ENCODE measurements at regions not wholly inside any gene's neighbourhood (a gene's known extent, or its start where the extent isn't known, plus 50 kb on each side); places are given as distances from the start of the nearest gene placed in this dataset.
"Not testable (repeated sequence)": the region's sequence is repeated elsewhere in the genome, so short reads cannot be mapped to it uniquely, and the experiment has no call there.

DNA sequence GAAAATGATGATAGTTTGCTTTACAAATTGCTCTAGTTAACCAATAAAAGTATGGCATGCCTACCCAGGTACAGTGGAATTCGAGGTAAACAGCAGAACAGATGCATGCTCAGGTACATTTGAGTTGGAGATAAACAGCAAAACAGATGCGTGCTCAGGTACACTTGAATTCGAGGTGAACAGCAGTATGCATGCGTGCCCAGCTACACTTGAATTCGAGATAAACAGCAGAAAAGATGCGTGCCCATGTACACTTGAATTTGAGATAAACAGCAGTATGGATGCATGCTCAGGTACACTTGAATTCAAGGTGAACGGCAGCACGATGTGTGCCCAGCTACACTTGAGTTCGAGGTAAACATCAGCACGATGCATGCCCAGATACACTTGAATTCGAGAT, 155.2 kb upstream of the TPTE start:
- not testable (repeated sequence) for DNase-seq (ENCODE audit: low read depth)

GRCh38 chr21:10367586-10367985, 153.8 kb upstream of the TPTE start:
- not testable (repeated sequence) for DNase-seq (ENCODE audit: low read depth)

DNA sequence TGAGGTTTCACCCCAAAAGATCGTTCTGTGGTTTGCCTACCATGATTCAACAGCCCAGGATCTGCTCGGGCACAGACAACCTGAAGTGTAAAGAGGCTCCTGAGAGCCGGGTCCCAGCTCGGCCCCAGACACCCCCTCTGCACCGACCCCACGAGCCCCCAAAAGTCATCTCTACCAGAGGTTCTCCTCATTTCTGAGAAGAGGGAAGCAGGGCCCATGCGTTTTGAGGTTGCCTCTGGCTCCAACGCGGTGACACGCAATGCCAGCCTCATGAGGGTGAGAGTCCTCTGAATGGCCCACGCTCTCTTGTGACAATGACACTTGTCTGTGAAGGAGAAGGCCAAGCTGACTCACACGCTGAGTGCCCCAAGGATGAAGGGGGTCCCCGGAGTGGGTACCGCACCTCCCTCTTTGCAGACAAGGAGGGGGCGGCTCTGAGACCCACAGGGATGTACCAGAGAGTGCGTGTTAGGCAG, 153.0 kb upstream of the TPTE start:
- not testable (repeated sequence) for DNase-seq (ENCODE audit: low read depth)

GRCh38 chr21:10369289-10369688, 152.1 kb upstream of the TPTE start:
- not testable (repeated sequence) for DNase-seq (ENCODE audit: low read depth)

DNA sequence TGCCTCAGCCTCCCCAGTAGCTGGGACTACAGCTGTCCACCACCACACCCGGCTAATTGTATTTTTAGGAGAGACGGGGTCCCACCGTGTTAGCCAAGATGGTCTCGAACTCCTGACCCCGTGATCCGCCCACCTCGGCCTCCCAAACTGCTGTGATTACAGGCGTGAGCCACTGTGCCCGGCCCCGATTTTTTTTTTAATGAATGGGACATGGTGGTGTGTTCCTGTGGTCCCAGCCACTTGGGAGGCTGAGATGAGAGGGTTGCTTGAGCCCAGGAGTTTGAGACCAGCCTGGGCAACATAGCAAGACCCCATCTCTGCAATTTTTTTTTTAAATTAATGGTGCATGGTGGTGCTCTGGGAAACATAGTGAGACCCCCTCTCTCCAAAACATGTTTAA, 143.6 kb upstream of the TPTE start:
- DNase-seq (ENCODE audit: low read depth): not testable (repeated sequence)

- not testable (repeated sequence) for DNase-seq (ENCODE audit: low read depth)
Observed at GRCh38 chr21:10379816-10380215, 141.6 kb upstream of the TPTE start.

GRCh38 chr21:10381687-10382060, 139.7 kb upstream of the TPTE start:
- not testable (repeated sequence) for DNase-seq (ENCODE audit: low read depth)

GRCh38 chr21:10382135-10382534, 139.2 kb upstream of the TPTE start:
- not testable (repeated sequence) for DNase-seq (ENCODE audit: low read depth)

DNA sequence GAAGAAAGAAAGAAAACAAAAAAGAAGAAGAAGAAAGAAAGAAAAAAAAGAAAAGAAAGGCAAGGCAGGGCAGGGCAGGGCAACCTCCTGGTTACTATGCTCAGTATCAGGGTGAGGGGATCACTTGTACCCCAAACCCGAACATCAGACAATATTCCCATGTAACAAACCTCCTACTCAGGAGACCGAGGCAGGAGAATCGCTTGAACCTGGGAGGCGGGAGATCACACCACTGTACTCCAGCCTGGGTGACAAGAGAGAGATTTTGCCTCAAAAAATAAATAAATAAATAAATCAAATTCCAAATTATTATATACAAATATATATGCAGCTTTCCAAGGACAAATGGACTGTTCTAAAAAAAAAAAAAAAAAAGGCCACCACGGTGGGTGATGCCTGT, 138.8 kb upstream of the TPTE start:
- not testable (repeated sequence) for DNase-seq (ENCODE audit: low read depth)

GRCh38 chr21:10383571-10383970, 137.8 kb upstream of the TPTE start:
- not testable (repeated sequence) for DNase-seq (ENCODE audit: low read depth)

DNA sequence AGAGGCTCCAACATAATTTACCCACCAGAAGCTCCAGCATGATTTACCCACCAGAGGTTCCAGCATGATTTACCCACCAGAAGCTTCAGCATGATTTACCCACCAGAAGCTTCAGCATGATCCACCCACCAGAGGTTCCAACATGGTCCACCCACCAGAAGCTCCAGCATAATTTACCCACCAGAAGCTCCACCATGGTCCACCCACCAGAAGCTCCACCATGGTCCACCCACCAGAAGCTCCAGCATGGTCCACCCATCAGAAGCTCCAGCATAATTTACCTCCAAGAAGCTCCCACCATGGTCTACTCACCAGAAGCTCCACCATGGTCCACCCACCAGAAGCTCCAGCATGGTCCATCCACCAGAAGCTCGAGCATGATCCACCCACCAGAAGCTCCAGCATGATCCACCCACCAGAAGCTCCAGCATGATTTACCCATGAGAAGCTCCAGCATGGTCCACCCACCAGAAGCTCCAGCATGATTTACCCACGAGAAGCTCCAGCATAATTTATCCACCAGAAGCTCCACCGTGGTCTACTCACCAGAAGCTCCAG, 137.0 kb upstream of the TPTE start:
- not testable (repeated sequence) for DNase-seq (ENCODE audit: low read depth)

DNA sequence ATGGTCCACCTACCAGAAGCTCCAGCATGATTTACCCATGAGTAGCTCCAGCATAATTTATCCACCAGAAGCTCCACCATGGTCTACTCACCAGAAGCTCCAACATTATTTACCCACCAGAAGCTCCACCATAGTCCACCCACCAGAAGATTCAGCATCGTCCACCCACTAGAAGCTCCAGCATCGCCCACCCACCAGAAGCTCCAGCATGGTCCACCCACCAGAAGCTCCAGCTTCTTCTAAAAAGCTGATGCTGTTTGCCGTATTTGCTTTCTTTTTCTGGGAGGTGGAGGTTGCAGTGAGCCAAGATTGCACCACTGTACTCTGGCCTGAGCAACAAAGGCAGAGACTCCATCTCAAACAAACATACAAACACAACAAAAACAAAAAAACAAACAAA, 136.2 kb upstream of the TPTE start:
- not testable (repeated sequence) for DNase-seq (ENCODE audit: low read depth)

DNA sequence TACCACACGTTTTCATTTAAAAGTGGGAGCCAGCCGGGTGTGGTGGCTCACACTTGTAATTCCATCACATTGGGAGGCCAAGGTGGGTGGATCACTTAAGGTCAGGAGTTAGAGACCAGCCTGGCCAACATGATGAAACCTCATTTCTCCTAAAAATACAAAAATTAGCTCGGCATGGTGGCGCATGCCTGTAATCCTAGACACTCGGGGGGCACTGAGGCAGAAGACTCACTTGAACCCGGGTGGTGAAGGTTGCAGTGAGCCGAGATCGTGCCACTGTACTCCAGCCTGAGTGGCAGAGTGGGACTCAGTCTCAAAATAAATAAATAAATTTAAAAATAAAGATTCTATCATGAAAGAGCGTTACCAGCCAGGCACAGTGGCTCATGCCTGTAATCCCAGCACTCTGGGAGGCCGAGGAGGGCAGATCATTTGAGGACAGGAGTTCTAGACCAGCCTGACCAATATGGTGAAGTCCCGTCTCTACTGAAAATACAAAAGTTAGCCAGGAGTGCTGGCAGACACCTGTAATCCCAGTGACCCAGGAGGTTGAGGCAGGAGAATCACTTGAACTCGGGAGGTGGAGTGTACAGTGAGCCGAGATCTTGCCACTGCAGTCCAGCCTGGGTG, 135.4 kb upstream of the TPTE start:
- DNase-seq (ENCODE audit: low read depth): not testable (repeated sequence)

DNA sequence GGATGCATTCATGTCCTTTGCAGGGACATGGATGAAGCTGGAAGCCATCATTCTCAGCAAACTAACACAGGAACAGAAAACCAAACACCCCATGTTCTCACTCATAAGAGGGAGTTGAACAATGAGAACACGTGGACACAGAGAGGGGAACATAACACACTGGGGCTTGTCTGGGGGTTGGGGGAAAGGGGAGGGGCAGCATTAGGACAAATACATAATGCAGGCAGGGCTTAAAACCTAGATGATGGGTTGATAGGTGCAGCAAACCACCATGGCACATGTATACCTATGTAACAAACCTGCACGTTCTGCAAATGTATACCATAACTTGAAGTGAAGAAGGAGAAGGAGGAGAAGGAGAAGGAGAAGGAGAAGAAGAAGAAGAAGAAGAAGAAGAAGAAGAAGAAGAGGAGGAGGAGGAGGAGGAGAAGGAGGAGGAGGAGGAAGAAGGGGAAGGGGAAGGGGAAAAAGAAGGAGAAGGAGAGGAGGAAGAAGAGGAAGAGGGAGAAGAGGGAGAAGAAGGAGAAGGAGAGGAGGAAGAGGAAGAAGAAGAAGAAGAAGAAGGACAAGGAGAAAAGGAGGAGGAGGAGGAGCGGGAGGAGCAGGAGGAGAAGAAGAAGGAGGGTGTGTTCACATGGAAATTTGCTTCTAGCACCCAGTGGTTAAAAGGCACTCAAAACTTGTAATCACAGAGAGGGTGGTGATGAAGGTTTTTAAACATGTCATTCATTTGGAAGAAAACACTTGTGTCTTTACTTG, 133.5 kb upstream of the TPTE start:
- not testable (repeated sequence) for DNase-seq (ENCODE audit: low read depth)

DNA sequence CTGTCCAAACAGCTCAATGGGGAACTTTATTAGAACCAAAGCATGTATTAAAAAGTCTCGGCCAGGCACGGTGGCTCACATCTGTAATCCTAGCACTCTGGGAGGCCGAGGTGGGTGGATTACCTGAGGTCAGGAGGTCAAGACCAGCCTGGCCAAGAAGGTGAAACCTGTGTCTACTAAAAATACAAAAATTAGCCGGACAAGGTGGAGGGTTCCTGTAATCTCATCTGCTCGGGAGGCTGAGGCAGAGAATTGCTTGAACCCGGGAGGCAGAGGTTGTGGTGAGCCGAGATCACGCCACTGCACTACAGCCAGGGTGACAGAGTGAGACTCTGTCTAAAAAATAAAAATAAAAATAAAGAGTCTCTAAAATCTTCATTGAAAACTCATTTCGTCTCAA, 132.8 kb upstream of the TPTE start:
- DNase-seq (ENCODE audit: low read depth): not testable (repeated sequence)

DNA sequence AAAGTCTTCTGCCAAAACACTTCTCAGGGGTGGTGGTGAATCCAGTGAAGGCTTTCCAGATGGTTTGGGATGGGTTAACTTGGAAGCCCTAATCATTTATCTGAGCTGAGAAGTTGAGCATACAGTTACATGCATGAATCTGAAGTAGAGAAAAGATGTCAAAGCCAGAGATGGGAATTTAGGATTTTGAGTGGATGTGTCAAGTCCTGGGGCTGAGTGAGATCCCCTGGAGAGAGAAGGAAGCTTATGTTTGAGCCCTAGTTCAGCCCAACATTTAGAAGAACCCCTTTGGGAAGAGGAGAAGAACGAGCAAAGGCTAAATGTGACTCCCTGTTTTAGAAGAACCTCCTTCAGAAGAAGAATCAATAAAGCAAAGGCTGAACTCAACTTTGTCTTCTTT, 129.1 kb upstream of the TPTE start:
- DNase-seq (ENCODE audit: low read depth): not testable (repeated sequence)

- DNase-seq (ENCODE audit: low read depth): not testable (repeated sequence)
Observed at GRCh38 chr21:10395963-10396362, 125.4 kb upstream of the TPTE start.

- DNase-seq (ENCODE audit: low read depth): not testable (repeated sequence)
Observed at GRCh38 chr21:10397495-10397915, 123.9 kb upstream of the TPTE start.

DNA sequence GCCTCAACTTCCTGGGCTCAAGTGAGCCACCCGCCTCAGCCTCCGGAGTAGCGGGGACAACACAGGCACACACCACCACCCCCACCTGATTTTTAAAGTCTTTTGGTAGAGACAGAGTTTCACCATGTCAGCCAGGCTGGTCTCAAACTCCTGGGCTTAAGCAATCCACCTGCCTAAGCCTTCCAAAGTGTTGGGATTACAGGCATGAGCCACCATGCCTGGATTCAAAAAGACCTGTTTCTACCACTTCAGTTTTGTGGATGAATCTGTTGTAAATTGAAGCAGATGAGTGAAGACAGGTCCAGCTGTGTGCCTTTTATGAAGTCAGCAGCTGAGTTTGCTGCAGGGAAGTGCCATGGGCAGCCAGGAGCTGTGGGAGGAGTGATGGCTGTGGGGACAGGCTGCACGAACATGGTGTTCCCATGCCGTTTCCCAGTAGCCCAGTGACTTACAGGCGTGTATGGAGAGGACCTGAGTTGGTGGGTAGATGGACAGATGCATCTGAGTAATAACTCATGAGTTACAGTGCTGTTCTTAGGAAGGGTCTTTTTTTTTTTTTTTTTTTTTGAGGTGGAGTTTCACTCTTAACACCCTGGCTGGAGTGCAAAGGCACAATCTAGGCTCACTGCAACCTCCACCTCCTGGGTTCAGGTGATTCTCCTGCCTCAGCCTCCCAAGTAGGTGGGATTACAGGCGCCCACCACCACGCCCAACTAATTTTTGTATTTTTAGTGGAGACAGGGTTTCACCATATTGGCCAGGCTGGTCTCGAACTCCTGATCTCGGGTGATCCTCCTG, 122.5 kb upstream of the TPTE start:
- DNase-seq (ENCODE audit: low read depth): not testable (repeated sequence)

DNA sequence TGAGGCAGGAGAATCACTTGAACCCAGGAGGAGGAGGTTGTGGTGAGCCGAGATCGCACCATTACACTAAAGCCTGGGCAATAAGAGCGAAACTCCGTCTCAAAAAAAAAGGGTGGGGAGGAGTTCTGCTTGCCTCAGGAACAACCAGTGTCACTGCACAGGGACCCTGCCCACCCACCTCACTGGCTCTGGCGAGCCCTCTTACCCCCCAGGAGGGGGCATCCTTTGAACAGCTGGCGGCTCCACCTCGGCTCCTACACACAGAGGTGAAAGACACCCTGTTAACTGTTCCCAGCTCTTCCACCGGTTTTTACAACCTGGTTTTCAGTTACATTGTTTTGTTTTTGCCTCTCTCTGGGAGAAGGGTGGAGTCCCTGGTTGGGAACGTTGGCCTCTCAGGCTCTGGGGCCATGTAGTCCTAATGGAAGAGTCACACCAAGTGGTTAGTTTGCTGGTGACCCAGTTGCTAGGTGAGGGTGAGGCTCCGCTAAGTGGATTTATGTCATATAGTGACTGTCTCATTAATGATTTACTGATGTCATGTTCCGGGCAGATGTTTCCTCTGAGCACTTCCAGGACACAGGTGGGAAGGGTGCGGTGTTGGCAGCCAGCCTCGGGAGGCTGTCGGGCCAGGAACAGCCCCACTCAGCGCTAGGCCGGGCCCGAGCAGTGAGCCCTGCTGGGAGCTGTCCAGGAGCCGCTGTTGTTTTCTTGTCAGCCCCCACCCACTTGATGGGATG, 120.6 kb upstream of the TPTE start:
- DNase-seq (ENCODE audit: low read depth): not testable (repeated sequence)

DNA sequence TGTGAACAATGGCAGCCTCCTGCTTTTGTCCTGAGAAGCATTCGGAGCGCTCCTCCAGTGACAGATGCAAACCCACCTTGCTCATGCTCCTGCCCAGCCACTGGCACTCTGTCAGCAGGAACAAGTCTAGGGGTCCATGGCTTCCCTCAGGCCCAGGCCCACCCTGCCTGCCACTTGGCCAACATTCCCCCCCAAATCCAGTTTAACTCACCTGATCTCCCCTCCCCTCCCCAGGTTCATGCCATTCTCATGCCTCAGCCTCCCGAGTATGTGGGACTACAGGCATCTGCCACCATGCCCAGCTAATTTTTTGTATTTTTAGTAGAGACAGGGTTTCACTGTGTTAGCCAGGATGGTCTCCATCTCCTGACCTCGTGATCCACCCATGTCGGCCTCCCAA, 118.9 kb upstream of the TPTE start:
- DNase-seq (ENCODE audit: low read depth): not testable (repeated sequence)

Measured in EH (cell line).